Retina (tissue), 1 donor: ENCODE measurements at regions not wholly inside any gene's neighbourhood (a gene's known extent, or its start where the extent isn't known, plus 50 kb on each side); places are given as distances from the start of the nearest gene placed in this dataset.
A peak's percentile ranks its signal among the peaks of the same experiment; 100 is the strongest.

Source experiments
- DNase-seq: peaks from one replicate; pipeline ENCODE4 v3.0.0-alpha.2; 2016

DNA sequence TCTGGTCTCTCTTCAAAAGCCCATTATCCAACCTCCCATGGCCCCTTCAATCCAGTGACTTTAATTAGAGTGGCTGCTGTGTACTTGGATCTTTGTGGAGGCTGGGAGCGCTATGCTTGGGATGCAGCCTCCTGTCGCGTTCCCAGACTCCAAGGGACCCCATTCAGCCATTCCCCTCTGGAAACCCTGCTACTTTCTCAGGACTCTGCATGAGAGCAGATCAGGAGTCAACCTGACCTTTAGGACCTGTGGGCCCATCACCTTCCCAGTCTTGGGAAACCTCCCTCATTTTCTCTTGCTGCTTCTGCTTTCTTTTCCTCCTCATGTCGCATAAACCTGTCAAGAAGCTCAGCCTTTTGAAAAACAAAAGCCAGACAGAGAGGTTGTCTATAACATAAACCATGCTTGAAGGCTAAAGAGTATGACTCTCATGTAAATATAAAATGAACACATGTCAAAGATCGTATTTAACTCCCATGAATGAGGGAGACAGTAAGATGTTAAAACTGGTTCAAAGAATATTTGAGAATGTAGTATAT, 143.1 kb upstream of the PELI1 start:
- DNase-seq, result no peak

DNA sequence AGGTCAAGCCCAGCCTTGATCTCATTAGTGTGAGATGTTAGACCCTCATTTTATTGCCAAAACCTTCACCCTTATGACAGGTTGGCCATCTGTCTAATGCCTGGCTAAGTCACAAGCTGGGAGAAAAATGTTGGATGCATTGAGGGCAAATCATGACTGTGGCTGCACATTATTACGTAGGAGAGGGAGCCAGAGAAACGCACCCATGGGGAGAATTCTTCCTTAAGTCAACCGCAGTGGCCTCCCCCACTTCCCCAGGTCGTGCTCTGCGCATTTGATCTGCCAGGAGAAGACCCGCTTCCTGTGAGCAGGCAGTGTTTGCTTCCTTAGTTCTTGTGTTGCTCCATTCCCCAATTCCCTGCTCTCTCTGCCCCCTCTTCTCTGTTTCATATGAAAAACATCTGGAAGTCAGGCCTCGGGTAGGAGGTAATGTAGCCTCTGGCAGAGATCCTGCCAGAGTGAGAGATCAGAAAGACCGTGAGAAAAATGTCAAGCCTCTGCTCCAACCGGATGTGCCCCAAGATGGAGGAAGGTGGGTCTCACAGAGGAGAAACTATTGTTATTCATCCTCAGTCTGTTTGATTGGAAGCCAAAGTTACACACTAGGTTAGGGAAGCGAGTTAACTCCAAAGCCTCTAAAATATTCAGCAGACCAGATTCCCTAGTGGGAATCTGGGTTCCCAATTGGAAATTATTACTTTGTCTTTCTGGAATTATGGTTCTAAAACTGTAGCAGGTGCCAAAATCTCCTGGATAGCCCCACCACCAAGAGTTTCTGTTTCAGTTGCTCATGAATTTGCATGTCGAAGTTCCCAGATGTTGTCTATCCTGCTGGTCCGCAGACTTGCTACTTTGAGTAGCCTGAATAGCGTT, 144.3 kb upstream of the PELI1 start:
- DNase-seq, result no peak

DNA sequence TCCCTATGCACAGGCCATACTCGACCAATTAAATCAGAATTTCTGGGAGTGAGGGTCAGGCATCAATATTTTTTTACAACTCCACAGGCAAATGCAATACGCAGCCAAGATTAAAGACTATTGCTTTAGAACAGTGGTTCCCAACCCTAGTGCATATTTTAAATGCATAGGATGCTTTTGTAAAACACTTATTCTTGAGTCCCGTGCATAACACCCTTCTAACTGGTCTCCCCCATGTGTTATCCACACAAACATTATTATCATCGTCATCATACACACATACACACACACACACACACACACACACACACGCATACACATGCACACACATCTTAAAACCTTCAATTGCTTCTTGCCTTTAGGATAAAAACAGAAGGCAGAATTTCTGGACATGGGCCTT, 145.0 kb upstream of the PELI1 start:
- DNase-seq, result no peak

DNA sequence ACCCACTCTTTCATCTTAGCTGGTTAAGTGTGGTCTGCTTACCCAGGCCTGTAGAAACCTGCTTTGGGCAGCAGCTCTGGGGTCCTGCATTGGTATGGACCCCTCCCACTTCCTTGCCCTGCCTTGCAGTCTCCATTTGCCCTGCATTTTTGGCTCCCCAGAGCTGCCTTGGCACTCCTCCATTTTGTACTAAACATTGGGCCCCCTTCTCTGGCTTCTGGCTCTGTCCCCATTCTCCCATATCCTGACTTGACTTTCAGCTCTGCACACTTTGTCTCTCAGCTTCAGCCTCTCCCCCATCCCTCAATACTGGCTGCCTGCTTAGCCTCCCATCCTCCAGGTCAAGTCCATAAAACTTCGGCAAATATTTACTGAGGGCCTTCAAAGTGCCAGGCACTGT, 145.5 kb upstream of the PELI1 start:
- no peak for DNase-seq

DNA sequence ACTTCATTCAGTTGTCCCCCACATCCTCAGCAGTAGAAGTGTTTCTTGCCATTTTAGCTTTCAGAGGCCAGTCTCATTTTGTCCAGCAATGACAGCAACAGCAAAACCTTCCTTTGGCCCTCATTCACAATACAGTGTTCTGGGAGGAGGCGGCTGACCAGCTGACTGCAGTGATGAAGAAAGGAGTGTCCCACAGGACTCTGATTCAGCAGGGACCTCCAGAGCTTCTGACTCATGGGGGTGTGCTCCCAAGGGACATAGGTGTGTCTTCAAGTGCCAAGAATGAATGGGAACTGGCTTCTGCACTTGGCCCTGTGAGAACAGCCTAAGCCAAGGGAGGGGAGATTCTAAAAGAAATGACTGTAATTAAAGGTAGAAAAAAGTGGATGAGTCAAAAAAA, 147.0 kb upstream of the PELI1 start:
- no peak for DNase-seq

DNA sequence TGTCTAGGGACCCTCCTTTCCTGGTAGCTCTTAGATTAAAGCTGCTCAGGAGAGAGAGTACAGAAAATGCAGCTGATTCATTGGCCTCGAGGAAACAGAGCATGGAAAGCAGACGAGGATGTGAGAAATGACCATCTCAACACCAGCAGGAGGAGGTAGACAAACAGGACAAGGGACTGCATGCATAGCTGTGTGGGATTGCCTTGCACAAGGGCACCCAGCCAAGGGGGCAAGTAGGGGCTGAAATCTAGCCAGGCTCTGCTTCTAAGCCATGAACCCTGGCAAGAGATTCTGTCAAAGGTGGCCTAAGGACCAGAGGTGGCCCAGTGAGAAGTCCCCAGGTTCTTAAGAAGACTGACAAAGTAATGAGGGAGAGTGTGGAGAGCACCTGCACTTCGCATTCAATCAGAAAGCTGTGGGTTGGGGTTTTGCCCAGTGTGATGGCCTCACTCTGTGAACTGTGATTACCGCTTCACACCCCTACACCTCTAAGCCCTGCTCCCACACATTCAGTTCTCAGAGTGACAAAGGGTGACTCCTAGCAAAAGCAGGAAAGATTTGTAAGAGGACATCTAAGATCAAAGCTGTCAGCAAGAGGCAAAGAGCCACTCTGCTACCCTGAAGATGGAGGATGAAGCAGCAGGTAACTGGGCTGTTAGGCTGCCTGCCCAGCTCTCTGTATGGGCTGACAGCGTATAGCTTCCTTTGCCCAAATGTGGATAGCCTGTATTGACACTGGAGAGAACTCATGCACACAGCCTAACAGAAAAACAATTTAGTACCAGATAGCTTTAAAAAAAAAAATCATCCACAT, 151.3 kb upstream of the PELI1 start:
- DNase-seq, result no peak

DNA sequence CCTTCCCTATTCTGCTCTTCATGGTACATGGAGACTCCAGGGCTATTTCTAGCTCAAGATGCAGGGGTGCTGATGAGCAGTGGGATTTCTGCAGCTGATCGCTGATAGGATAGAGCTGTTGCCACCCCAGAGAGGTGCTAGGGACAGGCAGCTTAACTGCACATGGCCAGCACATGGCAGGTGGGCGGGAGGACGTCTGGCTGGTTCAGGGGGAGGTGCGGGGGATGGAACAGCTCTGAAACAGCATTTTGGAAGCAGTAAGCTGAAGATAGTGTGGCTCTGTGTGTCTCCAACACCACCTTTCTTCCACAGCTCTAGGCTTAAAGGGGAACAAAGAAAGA, 151.9 kb upstream of the PELI1 start:
- DNase-seq, result no peak

DNA sequence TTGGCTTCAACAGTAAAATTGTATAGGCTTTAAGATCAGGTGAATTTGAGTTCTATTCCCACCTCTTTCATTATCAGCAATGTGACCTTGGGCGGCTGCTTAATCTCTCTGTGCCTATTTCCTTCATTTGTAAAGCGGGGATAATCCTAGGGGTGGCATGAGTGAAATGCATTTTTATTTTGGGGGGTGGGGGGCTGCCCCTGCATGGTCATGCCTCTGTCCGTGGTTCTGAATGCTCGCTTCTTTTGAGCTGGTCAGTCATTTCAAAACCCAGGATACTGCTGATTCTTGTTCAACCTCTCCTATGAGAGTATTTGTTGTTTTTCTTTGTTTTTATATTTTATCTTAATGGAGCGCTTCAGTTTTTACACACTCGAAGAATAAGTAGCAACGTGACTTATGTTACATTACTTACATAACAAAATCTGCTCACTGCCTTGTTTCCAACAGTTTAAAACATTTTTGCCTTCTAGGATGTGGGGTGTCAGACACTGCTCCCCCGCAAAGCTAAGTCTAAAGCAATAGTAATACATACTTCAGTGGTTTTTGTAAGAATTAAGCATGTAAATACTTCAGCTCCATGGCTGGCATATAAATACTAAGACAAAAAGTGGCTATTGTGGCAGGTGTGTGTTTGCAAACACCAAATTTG, 152.6 kb upstream of the PELI1 start:
- DNase-seq, result no peak

DNA sequence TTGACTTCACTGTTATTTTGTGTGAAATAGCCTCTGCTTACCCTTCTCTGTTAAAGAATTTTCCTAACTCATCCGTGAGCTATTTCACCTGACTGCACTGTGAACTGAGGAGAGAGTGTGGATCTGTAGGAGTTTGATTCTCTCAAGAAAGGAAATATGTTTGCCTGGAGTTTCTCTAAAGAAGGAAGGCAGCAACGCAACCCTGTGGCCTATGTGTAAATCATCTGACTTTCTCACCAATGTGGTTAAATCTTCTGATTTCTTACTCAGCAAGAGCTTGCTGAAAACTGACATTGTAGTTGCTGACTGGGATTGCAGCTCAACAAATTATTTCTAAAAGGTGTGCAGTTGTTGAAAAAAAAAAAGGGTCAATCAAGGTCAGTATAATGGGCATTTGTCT, 153.9 kb upstream of the PELI1 start:
- no peak for DNase-seq

DNA sequence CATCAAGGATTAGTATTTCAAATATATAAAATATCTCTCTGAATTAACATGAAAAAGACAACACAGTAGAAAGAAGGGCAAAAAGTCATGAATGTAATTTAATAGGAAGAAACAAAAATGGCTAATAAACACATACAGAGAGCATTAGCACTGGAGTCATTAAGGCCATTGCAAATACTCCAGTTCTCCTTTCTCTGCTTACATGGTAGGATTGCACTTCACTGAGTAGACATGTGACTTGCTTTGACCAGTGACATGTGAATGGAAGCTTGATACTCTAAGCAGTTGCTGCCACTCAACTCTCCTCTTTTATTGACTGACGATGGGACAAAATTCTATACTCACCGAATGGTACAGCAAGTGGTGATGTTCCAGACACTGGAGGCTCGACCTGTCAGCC, 153.9 kb upstream of the LGALSL start:
- no peak for DNase-seq

DNA sequence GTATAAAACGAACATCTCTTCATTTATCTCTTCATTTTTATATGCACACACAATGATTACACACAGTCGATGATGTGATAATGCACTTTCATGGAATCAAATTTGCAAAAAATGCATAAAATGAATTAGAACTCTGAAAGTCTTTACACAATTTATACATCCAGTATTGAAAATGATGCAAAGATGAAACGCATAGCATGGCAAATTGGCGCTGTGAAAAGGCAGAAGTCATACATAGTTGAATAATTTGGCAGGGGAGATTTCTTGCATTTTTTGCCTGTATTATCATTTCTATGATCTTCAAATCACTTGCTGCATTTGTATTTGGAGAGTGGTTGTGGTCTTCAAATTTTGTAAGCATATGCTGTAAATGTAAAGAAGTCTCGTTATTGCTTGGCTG, 150.7 kb upstream of the LGALSL start:
- no peak for DNase-seq

DNA sequence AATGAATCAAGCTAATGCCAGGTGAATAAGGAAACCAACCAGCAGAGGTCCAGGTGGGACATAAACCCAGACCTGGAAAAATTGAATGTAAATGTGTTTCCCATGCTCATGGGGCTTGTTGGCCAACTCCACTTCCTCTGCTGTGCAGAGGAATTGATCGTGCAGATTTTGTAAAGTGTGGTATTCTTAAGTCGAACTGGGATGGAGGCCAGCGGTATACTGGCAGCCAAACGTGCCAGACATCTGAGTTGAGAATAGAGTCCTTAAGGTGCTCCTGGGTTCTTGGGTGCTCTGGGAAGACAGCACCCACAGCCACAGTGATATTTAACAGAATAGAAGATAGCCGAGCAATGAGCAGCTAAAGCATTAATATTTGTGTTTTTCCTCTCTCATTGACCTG, 146.5 kb upstream of the LGALSL start:
- no peak for DNase-seq

DNA sequence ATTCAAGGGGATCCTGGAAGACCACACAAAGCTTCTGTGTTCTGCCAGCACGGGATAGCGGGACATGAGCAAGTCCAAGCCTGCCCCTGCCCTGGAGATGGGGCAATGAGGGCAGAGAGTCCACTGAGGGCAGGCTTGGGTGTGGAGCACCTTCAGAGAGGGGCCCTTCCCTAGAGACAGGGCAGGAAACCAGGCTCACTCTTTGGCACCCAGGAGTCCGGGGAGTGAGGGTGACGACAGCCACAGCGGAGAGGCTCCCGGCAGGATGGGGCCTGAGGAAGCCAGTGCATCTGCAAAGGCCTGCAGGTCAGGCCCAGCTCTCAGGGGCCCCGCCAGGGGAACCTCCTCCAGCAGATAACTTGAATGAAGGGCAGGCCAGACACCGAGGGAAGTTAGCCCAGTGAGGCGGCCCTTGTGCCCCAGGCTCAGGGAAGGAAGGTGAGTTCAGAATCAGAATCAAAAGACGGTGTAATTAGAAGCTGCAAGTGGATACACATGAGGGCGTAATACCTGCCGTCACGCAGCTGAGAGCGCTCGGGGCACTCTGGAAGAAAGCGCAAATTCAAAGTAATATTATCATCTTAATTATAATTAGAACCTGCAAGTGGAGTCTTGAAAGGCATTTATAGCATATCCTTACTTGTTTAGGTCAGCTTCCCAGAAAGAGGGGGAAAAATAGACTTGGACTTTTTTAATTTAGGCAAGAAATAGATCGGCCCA, 142.6 kb upstream of the LGALSL start:
- peak; percentile 22 for DNase-seq

DNA sequence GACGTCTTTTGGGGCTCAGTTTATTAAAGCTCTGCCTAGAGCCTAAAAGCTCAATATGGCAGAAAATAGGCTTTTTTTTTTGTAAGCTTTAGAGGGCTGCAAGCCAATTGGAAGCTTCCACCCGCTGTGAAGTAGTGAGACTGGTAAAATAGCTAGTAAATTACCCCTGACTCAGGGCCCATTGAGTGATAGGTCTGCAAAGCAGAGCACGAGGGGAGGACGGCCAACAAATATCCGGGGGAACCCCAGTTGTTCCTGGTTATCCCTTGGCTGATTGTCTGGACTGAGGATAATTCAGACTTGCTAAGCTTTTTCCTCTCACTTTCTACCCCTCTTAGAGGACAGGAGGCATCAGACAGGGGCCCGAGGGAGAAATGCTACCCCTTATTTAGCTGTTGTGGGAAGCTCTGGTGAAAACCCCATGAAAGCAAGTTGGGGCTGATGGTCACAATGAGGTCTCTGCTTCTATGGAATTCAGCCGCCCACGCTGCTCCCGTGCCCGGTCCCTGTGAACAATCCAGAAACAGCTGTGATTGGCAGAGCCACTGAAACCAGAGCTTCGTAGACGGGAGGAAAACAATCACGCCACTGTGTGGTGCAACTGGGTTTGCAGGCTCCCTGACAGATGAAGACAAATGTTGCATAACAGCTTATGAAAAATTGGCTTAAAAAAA, 141.9 kb upstream of the LGALSL start:
- peak; percentile 79 for DNase-seq

DNA sequence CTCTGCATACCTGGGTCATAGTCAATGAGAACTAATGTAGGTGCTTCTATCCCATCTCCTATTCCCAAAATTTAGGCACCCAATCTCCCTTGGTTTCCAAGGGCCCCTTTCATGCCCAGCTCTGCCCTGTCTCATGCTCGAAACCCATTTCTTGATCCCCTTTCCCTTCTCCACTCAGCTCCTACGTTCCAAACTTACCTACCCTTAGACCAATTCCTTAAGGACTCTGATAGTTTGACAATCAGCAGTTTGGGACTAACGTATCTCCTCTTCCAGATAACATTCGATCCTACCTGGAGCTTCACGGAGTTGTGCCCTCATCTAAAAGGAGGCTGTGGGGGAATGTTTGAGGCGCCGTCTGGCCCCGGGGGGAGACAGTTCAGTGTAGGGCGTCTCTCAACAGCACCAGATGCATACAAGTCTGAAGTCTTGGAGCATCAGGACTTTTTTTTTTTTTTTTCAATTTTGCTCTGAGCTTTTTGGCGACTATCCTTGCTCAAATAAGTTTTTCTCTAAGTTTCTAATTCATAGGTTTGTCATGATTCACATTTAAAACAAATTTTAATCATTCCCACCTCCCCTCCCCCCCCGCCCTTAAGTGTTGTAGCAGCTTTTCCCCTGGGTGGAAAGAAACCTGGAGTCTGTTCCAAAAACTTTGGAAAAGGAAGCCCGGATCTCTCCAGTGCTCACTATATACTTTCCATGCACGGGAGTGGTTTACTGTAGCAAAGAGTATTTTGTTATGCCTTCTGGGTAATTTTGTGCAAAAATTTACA, 141.2 kb upstream of the LGALSL start:
- DNase-seq, result no peak

DNA sequence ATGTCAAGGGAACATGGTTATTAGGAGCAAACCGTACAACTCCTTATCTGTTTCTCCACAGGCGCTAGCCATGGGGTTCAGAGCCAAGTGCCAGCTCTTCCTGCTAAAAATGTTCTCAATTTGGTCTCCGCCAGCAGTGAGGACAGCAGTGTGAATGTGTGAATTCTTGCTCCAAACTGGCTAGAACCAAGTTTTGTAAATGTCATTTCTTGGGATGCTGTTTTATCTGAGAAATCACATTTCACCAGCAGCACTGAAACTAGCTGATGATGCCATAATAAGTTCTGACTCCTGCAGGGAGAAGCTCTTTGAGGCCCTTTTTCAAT, 140.6 kb upstream of the LGALSL start:
- DNase-seq, result no peak

DNA sequence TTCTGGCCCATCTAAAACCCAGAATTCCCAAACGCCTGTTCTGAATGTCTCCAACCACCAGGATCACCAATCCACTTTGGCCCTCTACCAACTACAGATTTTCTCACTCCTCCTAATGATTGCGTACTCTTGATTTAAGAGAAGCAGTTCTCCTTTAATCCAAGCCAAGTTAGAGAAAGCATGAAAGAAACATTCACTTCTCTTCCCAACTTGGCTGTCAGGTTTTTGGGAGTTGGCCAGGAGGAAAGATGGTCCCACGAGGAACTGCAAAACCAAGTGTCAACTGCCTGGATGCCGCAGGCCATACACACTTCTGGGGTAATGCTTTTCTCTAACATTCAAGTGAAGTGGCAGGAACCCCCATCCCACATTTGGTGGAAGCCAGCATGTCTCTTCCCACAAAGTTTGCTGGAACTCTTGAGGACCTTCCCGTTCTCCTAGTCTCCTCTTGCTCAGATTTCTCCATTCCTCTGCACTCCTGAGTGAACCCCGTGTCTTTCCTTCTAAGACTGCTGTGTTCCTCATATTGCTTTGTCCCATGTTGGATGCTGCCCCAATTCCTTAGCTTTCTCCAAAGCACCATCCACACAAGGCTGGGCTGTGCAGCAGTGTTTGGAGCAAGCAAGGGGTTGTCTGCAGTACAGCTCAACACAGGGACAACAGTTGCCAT, 138.5 kb upstream of the LGALSL start:
- no peak for DNase-seq

DNA sequence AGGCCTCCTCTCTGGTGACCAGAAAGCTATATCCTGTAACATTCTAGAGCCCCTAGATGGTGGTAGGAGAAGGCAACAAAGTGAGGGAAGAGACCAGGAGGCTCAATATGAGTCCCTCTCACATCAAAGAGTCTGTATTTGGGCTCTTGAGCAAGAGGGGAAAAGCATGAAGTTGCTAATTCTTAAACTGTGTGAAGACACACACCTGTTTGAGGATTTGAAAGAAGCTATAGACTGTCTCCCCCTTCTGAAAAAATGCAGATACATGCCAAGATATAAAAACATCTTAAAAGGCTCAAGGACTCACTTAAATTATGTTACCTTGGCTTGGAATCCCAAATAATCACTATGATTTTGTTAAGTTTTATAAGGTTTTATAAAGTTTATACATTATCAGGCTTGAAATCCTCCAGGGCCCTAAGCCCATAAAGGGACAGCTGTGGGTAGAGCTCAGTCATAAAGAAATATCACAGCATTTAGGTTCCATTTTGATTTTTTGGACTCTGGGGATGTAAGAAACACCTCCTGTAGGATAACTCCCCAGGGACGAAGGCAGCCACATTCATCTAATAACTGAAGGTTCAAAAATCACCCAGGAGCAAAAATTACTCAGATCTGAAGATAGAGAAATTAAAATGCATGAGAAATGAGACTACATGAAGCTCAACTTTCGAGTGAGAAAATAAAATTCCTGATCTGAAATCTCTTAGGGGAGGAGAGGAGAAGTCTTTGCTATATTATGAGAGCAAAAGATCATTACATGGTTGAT, 136.1 kb upstream of the LGALSL start:
- no peak for DNase-seq

DNA sequence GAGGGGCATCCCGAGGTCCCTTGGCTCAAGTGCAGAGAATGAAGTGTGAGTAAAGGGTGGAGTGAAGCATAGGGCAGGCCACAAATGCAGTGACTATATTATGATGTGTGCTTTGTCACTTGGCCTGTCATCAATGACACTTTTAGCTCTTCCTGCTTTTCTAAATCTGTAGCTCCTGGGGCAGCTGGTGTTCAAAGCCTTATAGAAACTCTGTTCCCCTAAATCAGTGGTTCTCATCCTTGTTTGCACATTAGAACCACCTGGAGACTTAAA, 135.6 kb upstream of the LGALSL start:
- DNase-seq, result no peak

DNA sequence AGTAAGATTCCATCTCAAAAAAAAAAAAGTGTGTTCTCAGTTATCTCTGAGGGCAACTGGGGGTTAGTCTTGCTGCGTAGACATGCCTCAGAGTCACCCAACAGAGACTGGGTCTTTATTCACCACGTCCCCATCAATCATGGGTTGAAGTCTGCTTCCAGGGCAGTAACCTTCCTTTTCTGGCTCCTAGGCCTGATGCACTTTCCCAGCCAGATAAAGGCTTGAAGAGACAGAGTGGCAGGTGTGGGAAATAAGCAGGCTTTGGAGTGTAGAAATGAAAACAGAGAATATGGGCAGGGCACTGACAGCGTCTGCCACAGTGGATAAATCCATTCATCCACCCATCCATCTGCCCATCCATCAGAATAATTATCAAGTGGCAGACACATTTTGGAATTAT, 134.1 kb upstream of the LGALSL start:
- no peak for DNase-seq

DNA sequence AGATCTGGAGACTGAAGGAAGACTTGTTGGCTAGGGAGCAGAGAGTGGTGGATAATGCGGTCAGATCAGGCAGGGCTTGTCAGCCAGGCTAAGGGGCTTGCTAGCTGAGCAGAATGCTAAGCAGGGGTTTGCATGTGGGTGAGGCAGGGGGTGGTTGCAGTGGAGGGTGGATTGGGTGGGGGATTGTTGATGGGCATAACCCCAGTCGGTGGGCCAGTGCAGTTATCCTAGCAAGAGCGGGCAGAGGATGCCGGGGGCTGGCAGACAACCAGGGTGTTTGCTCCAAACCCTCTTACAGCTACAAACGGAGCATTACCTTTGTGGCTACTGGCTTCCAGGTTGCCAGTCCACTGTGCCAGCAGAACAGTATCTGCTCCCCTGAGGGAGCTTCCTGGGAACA, 131.5 kb upstream of the LGALSL start:
- DNase-seq, result no peak
